GM23338 (cell line): ENCODE measurements at regions not wholly inside any gene's neighbourhood (a gene's known extent, or its start where the extent isn't known, plus 50 kb on each side); places are given as distances from the start of the nearest gene placed in this dataset.

Experiments used
- ATAC-seq: fragments of 200-7000 bp; cut with Tn5 transposase; 3 replicates; pipeline ENCODE4 v1.9.1; 2020
- DNase-seq: peaks from one replicate; pipeline ENCODE4 v3.0.0-alpha.2; 2015; ENCODE audit warnings: low spot score
- H2AFZ ChIP-seq: fragments of 200-600 bp; sonication (generic); 2 replicates; pipeline ENCODE4 v1.8.0; 2016; ENCODE audit warnings: antibody characterized with exemption, mild to moderate bottlenecking, moderate library complexity
- H3F3A ChIP-seq: fragments of 200-600 bp; sonication (generic); replicated peaks from 2 replicates; pipeline ENCODE4 v1.8.0; 2017; ENCODE audit warnings: antibody characterized with exemption, mixed run types, low read depth
- H3K27ac ChIP-seq: fragments of 200-600 bp; sonication (generic); 2 replicates; pipeline ENCODE4 v1.6.1; 2016; ENCODE audit warnings: low read depth
- H3K27me3 ChIP-seq: fragments of 200-600 bp; sonication (generic); 2 replicates; pipeline ENCODE4 v1.8.0; 2016; ENCODE audit warnings: mild to moderate bottlenecking, mixed run types, moderate library complexity; ENCODE audit not compliant: insufficient read depth
- H3K36me3 ChIP-seq: fragments of 200-600 bp; sonication (generic); 2 replicates; pipeline ENCODE4 v1.8.0; 2016; ENCODE audit warnings: mild to moderate bottlenecking; ENCODE audit not compliant: insufficient read depth
- H3K4me1 ChIP-seq: fragments of 200-600 bp; sonication (generic); 2 replicates; pipeline ENCODE4 v1.8.0; 2016; ENCODE audit warnings: mild to moderate bottlenecking, moderate library complexity; ENCODE audit not compliant: insufficient read depth
- H3K4me2 ChIP-seq: fragments of 200-600 bp; sonication (generic); 2 replicates; pipeline ENCODE4 v1.7.1; 2017; ENCODE audit warnings: mixed run types
- H3K4me3 ChIP-seq: fragments of 200-600 bp; sonication (generic); 2 replicates; pipeline ENCODE4 v1.6.1; 2016; ENCODE audit warnings: mixed run types
- H3K79me2 ChIP-seq: fragments of 200-600 bp; sonication (generic); replicated peaks from 2 replicates; pipeline ENCODE4 v1.8.0; 2017; ENCODE audit warnings: mild to moderate bottlenecking; ENCODE audit not compliant: insufficient read depth
- H3K9me2 ChIP-seq: fragments of 200-600 bp; sonication (generic); 2 replicates; pipeline ENCODE4 v1.8.0; 2017; ENCODE audit not compliant: insufficient read depth
- H4K20me1 ChIP-seq: fragments of 200-600 bp; sonication (generic); replicated peaks from 2 replicates; pipeline ENCODE4 v1.8.0; 2017; ENCODE audit warnings: mild to moderate bottlenecking; ENCODE audit not compliant: insufficient read depth
- H3K27ac Mint-ChIP-seq: 2 replicates; pipeline ENCODE4 v1.8.0; 2020; ENCODE audit warnings: inconsistent platforms, mild to moderate bottlenecking, moderate library complexity, mixed read lengths
- H3K27me3 Mint-ChIP-seq: 3 replicates; pipeline ENCODE4 v1.8.0; 2022; ENCODE audit warnings: low read depth, mild to moderate bottlenecking, moderate library complexity, mixed read lengths, inconsistent platforms; ENCODE audit not compliant: insufficient read depth, poor library complexity
- H3K36me3 Mint-ChIP-seq: 3 replicates; pipeline ENCODE4 v1.8.0; 2021; ENCODE audit warnings: low read depth, mild to moderate bottlenecking, inconsistent platforms, moderate library complexity, mixed read lengths
- H3K4me1 Mint-ChIP-seq: 3 replicates; pipeline ENCODE4 v1.8.0; 2020; ENCODE audit warnings: mild to moderate bottlenecking, inconsistent platforms, mixed read lengths
- H3K4me3 Mint-ChIP-seq: 3 replicates; pipeline ENCODE4 v1.8.0; 2021; ENCODE audit warnings: moderate library complexity, mild to moderate bottlenecking, inconsistent platforms, mixed read lengths
- H3K9me3 Mint-ChIP-seq: 3 replicates; pipeline ENCODE4 v1.8.0; 2020; ENCODE audit warnings: moderate library complexity, mild to moderate bottlenecking, inconsistent platforms, mixed read lengths
- CREB1 ChIP-seq: fragments of 250-450 bp; sonication (Bioruptor Pico); IDR thresholded peaks from 2 replicates; pipeline ENCODE4 v1.5.0; 2020; ENCODE audit warnings: low read depth, mild to moderate bottlenecking, moderate library complexity
- EZH2 ChIP-seq: fragments of 200-600 bp; sonication (generic); IDR thresholded peaks from one replicate; pipeline ENCODE4 v1.8.0; 2017; ENCODE audit warnings: antibody characterized with exemption, mild to moderate bottlenecking, low read depth; ENCODE audit not compliant: unreplicated experiment
- EZH2phosphoT487 ChIP-seq: fragments of 200-600 bp; sonication (generic); IDR thresholded peaks from one replicate; pipeline ENCODE4 v1.8.1; 2018; ENCODE audit warnings: antibody characterized with exemption; ENCODE audit not compliant: unreplicated experiment
- JUNB ChIP-seq: IDR thresholded peaks from one replicate; pipeline ENCODE4 v1.6.1; 2016; ENCODE audit warnings: antibody characterized with exemption; ENCODE audit not compliant: unreplicated experiment
- NANOG ChIP-seq: IDR thresholded peaks from 2 replicates; pipeline ENCODE4 v1.6.1; 2016; ENCODE audit warnings: antibody characterized with exemption, borderline replicate concordance
- POLR2AphosphoS5 ChIP-seq: IDR thresholded peaks from 2 replicates; pipeline ENCODE4 v1.6.1; 2016; ENCODE audit warnings: antibody characterized with exemption, low read depth
- REST ChIP-seq: IDR thresholded peaks from one replicate; pipeline ENCODE4 v1.6.1; 2018; ENCODE audit warnings: antibody characterized with exemption; ENCODE audit not compliant: unreplicated experiment
- STAT1 ChIP-seq: IDR thresholded peaks from one replicate; pipeline ENCODE4 v1.6.1; 2016; ENCODE audit warnings: antibody characterized with exemption; ENCODE audit not compliant: unreplicated experiment
- ZNF114 ChIP-seq: fragments of 250-450 bp; sonication (Bioruptor Pico); IDR thresholded peaks from 2 replicates; pipeline ENCODE4 v1.5.0; 2020; ENCODE audit warnings: mild to moderate bottlenecking, moderate library complexity
- ZNF331 ChIP-seq: fragments of 250-450 bp; sonication (Bioruptor Pico); IDR thresholded peaks from 2 replicates; pipeline ENCODE4 v1.5.0; 2020; ENCODE audit warnings: low read depth, mild to moderate bottlenecking, moderate library complexity
- TF ChIP-seq, protein P1 (sequence below): fragments of 250-450 bp; sonication (Bioruptor Pico); IDR thresholded peaks from 2 replicates; pipeline ENCODE4 v1.5.0; 2020; ENCODE audit warnings: mild to moderate bottlenecking, moderate library complexity
- TF ChIP-seq, protein P2 (sequence below): IDR thresholded peaks from 2 replicates; pipeline ENCODE4 v1.6.1; 2016; ENCODE audit warnings: antibody characterized with exemption
- TF ChIP-seq, protein P3 (sequence below), 2 experiments: fragments of 200-600 bp in 1 of 2; sonication (generic) in 1 of 2; conservative IDR thresholded peaks; 2 replicates each; pipeline versions ENCODE4 v1.5.1 to v1.6.1; 2016 to 2017; ENCODE audit warnings: antibody characterized with exemption in 2 of 2, low read depth in 2 of 2, mild to moderate bottlenecking in 2 of 2, moderate library complexity in 1 of 2

- Histone ChIP-seq H3F3A (no peaks in the 10 kb centered on the region), H3K79me2 (no peaks in the 10 kb centered on the region), H3K27me3 (no peaks in the 10 kb centered on the region), H3K27ac (no peak overlapping the region), H3K36me3 (no peaks in the 10 kb centered on the region), H3K9me2 (no peaks in the 10 kb centered on the region), H2AFZ (no peak overlapping the region), H3K4me2 (no peak overlapping the region), H4K20me1 (no peaks in the 10 kb centered on the region), H3K4me1 (0 out of 2 replicates have a peak, but pooled peaks cover 4% of the 10 kb centered on the region), H3K4me3 (no peak overlapping the region)
- Mint-ChIP-seq H3K36me3 (no peaks in the 10 kb centered on the region), H3K9me3 (no peaks in the 10 kb centered on the region), H3K4me1 (peaks cover 4% of the 10 kb centered on the region; the same call in 2 of the 3 replicates), H3K4me3 (no peak overlapping the region), H3K27me3 (no peaks in the 10 kb centered on the region), H3K27ac (no peak overlapping the region)
- DNase-seq, result no peak
- ATAC-seq, result no peak
- TF ChIP-seq POLR2AphosphoS5 (no peak), NANOG (no peak), JUNB (no peak), CREB1 (CRISPR knock-in tag) (no peak), EZH2phosphoT487 (no peak), ZNF114 (no peak), REST (no peak), ZNF331 (CRISPR knock-in tag) (no peak), STAT1 (no peak), EZH2 (no peak)
- TF ChIP-seq, protein P1, sequence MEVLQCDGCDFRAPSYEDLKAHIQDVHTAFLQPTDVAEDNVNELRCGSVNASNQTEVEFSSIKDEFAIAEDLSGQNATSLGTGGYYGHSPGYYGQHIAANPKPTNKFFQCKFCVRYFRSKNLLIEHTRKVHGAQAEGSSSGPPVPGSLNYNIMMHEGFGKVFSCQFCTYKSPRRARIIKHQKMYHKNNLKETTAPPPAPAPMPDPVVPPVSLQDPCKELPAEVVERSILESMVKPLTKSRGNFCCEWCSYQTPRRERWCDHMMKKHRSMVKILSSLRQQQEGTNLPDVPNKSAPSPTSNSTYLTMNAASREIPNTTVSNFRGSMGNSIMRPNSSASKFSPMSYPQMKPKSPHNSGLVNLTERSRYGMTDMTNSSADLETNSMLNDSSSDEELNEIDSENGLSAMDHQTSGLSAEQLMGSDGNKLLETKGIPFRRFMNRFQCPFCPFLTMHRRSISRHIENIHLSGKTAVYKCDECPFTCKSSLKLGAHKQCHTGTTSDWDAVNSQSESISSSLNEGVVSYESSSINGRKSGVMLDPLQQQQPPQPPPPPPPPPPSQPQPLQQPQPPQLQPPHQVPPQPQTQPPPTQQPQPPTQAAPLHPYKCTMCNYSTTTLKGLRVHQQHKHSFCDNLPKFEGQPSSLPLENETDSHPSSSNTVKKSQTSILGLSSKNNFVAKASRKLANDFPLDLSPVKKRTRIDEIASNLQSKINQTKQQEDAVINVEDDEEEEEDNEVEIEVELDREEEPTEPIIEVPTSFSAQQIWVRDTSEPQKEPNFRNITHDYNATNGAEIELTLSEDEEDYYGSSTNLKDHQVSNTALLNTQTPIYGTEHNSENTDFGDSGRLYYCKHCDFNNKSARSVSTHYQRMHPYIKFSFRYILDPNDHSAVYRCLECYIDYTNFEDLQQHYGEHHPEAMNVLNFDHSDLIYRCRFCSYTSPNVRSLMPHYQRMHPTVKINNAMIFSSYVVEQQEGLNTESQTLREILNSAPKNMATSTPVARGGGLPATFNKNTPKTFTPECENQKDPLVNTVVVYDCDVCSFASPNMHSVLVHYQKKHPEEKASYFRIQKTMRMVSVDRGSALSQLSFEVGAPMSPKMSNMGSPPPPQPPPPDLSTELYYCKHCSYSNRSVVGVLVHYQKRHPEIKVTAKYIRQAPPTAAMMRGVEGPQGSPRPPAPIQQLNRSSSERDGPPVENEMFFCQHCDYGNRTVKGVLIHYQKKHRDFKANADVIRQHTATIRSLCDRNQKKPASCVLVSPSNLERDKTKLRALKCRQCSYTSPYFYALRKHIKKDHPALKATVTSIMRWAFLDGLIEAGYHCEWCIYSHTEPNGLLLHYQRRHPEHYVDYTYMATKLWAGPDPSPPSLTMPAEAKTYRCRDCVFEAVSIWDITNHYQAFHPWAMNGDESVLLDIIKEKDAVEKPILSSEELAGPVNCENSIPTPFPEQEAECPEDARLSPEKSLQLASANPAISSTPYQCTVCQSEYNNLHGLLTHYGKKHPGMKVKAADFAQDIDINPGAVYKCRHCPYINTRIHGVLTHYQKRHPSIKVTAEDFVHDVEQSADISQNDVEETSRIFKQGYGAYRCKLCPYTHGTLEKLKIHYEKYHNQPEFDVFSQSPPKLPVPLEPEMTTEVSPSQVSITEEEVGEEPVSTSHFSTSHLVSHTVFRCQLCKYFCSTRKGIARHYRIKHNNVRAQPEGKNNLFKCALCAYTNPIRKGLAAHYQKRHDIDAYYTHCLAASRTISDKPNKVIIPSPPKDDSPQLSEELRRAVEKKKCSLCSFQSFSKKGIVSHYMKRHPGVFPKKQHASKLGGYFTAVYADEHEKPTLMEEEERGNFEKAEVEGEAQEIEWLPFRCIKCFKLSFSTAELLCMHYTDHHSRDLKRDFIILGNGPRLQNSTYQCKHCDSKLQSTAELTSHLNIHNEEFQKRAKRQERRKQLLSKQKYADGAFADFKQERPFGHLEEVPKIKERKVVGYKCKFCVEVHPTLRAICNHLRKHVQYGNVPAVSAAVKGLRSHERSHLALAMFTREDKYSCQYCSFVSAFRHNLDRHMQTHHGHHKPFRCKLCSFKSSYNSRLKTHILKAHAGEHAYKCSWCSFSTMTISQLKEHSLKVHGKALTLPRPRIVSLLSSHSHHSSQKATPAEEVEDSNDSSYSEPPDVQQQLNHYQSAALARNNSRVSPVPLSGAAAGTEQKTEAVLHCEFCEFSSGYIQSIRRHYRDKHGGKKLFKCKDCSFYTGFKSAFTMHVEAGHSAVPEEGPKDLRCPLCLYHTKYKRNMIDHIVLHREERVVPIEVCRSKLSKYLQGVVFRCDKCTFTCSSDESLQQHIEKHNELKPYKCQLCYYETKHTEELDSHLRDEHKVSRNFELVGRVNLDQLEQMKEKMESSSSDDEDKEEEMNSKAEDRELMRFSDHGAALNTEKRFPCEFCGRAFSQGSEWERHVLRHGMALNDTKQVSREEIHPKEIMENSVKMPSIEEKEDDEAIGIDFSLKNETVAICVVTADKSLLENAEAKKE, result no peak
- TF ChIP-seq, protein P2, sequence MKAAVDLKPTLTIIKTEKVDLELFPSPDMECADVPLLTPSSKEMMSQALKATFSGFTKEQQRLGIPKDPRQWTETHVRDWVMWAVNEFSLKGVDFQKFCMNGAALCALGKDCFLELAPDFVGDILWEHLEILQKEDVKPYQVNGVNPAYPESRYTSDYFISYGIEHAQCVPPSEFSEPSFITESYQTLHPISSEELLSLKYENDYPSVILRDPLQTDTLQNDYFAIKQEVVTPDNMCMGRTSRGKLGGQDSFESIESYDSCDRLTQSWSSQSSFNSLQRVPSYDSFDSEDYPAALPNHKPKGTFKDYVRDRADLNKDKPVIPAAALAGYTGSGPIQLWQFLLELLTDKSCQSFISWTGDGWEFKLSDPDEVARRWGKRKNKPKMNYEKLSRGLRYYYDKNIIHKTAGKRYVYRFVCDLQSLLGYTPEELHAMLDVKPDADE, result no peak
- TF ChIP-seq, protein P3, sequence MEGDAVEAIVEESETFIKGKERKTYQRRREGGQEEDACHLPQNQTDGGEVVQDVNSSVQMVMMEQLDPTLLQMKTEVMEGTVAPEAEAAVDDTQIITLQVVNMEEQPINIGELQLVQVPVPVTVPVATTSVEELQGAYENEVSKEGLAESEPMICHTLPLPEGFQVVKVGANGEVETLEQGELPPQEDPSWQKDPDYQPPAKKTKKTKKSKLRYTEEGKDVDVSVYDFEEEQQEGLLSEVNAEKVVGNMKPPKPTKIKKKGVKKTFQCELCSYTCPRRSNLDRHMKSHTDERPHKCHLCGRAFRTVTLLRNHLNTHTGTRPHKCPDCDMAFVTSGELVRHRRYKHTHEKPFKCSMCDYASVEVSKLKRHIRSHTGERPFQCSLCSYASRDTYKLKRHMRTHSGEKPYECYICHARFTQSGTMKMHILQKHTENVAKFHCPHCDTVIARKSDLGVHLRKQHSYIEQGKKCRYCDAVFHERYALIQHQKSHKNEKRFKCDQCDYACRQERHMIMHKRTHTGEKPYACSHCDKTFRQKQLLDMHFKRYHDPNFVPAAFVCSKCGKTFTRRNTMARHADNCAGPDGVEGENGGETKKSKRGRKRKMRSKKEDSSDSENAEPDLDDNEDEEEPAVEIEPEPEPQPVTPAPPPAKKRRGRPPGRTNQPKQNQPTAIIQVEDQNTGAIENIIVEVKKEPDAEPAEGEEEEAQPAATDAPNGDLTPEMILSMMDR (conservative IDR thresholded peaks at IDR 0.05; ENCODE audit: low read depth in 2 of 2), result no peak
Observed at GRCh38 chr14:49456589-49456988, 129.6 kb downstream of the RPS29 start.
